Superior temporal gyrus (tissue), 1 donor: ENCODE measurements at regions not wholly inside any gene's neighbourhood (a gene's known extent, or its start where the extent isn't known, plus 50 kb on each side); places are given as distances from the start of the nearest gene placed in this dataset.
"Not testable (repeated sequence)": the region's sequence is repeated elsewhere in the genome, so short reads cannot be mapped to it uniquely, and the experiment has no call there.

Experiments used
- DNase-seq: peaks from one replicate; pipeline ENCODE4 v3.0.0-alpha.2; 2016; ENCODE audit errors: extremely low spot score

GRCh38 chr2:47690706-47691325 lies 92.1 kb upstream of the MSH6 start:
- not testable (repeated sequence) for DNase-seq

- DNase-seq, result no peak
Measured at GRCh38 chr2:47690132-47690531, 92.8 kb upstream of the MSH6 start.

GRCh38 chr2:47689118-47689517 lies 93.8 kb upstream of the MSH6 start:
- not testable (repeated sequence) for DNase-seq

- no peak for DNase-seq
Measured at GRCh38 chr2:47688561-47688960, 94.4 kb upstream of the MSH6 start.

- DNase-seq, result no peak
Measured at GRCh38 chr2:47687856-47688255, 95.1 kb upstream of the MSH6 start.

GRCh38 chr2:47686018-47686417 lies 96.9 kb upstream of the MSH6 start:
- DNase-seq, result no peak

GRCh38 chr2:47682216-47682749 lies 100.7 kb upstream of the MSH6 start:
- DNase-seq, result no peak

GRCh38 chr2:47676261-47676926 lies 105.6 kb upstream of the KCNK12 start:
- no peak for DNase-seq

GRCh38 chr2:47675196-47675825 lies 104.5 kb upstream of the KCNK12 start:
- DNase-seq, result no peak

- DNase-seq, result no peak
Measured at GRCh38 chr2:47666332-47666731, 95.5 kb upstream of the KCNK12 start.

- DNase-seq, result no peak
Measured at GRCh38 chr2:47664817-47665216, 94.0 kb upstream of the KCNK12 start.

- no peak for DNase-seq
Measured at GRCh38 chr2:47662552-47662951, 91.8 kb upstream of the KCNK12 start.

GRCh38 chr2:47661310-47661709 lies 90.5 kb upstream of the KCNK12 start:
- no peak for DNase-seq

GRCh38 chr2:47660168-47660567 lies 89.4 kb upstream of the KCNK12 start:
- DNase-seq, result no peak

GRCh38 chr2:47658646-47659320 lies 88.0 kb upstream of the KCNK12 start:
- no peak for DNase-seq

GRCh38 chr2:47657886-47658489 lies 87.2 kb upstream of the KCNK12 start:
- no peak for DNase-seq

GRCh38 chr2:47656715-47657600 lies 86.2 kb upstream of the KCNK12 start:
- no peak for DNase-seq

- no peak for DNase-seq
Measured at GRCh38 chr2:47655563-47655880, 84.7 kb upstream of the KCNK12 start.

- DNase-seq, result no peak
Measured at GRCh38 chr2:47654790-47655562, 84.2 kb upstream of the KCNK12 start.
